PC-9 (cell line): ENCODE measurements at regions not wholly inside any gene's neighbourhood (a gene's known extent, or its start where the extent isn't known, plus 50 kb on each side); places are given as distances from the start of the nearest gene placed in this dataset.

ENCODE experiments used
- BruUV-seq: library from RNA; stranded (reverse); fragments of 400-500 nt; replicated peaks from 2 replicates; lab custom pipeline; 2021; lab: Mats Ljungman, UMichigan
- CTCF ChIA-PET: fragments of 300-600 bp; sonication (Branson Sonifier 250); formaldehyde crosslinking; loops from one replicate; lab custom pipeline; 2022; ENCODE audit warnings: antibody characterized with exemption; lab: Charles Lee
- POLR2A ChIA-PET: fragments of 300-600 bp; sonication (Branson Sonifier 250); formaldehyde crosslinking; loops from one replicate; lab custom pipeline; 2022; ENCODE audit warnings: antibody characterized with exemption; ENCODE audit not compliant: unreplicated experiment; lab: Charles Lee
- DNase-seq, 2 experiments: peaks; one replicate each; pipeline versions ENCODE4 v3.0.0 to v3.0.0-alpha.2; 2015 to 2022; ENCODE audit warnings: mixed read lengths in 1 of 2
- H2AFZ ChIP-seq: fragments of 200-600 bp; sonication (generic); 2 replicates; pipeline ENCODE4 v1.8.1; 2017; ENCODE audit warnings: antibody characterized with exemption
- H3F3A ChIP-seq: fragments of 200-600 bp; sonication (generic); 2 replicates; pipeline ENCODE4 v1.8.1; 2017; ENCODE audit warnings: antibody characterized with exemption, mild to moderate bottlenecking, low read depth; ENCODE audit not compliant: insufficient read depth
- H3K27ac ChIP-seq: fragments of 200-600 bp; sonication (generic); 2 replicates; pipeline ENCODE4 v1.6.1; 2016; ENCODE audit warnings: mixed run types
- H3K27me3 ChIP-seq: fragments of 200-600 bp; sonication (generic); 2 replicates; pipeline ENCODE4 v1.6.1; 2016; ENCODE audit warnings: low read depth, mixed run types; ENCODE audit not compliant: insufficient read depth
- H3K36me3 ChIP-seq: fragments of 200-600 bp; sonication (generic); 2 replicates; pipeline ENCODE4 v1.6.1; 2016; ENCODE audit warnings: low read depth, mixed run types
- H3K4me1 ChIP-seq: fragments of 200-600 bp; sonication (generic); replicated peaks from 2 replicates; pipeline ENCODE4 v1.6.1; 2016; ENCODE audit warnings: mixed run types; ENCODE audit not compliant: insufficient read depth
- H3K4me2 ChIP-seq: fragments of 200-600 bp; sonication (generic); 2 replicates; pipeline ENCODE4 v1.6.1; 2017; ENCODE audit warnings: mixed run types
- H3K4me3 ChIP-seq: fragments of 200-600 bp; sonication (generic); 2 replicates; pipeline ENCODE4 v1.6.1; 2016; ENCODE audit warnings: mixed run types
- H3K79me2 ChIP-seq: fragments of 200-600 bp; sonication (generic); 2 replicates; pipeline ENCODE4 v1.6.1; 2017; ENCODE audit warnings: low read depth, mixed run types
- H3K9me2 ChIP-seq: fragments of 200-600 bp; sonication (generic); 2 replicates; pipeline ENCODE4 v1.8.1; 2017; ENCODE audit warnings: mild to moderate bottlenecking; ENCODE audit not compliant: insufficient read depth
- H3K9me3 ChIP-seq: fragments of 200-600 bp; sonication (generic); 2 replicates; pipeline ENCODE4 v1.8.1; 2016; ENCODE audit warnings: low read depth; ENCODE audit not compliant: insufficient read depth
- H4K20me1 ChIP-seq: fragments of 200-600 bp; sonication (generic); 2 replicates; pipeline ENCODE4 v1.8.1; 2017; ENCODE audit not compliant: insufficient read depth
- EZH2 ChIP-seq: fragments of 200-600 bp; sonication (generic); IDR thresholded peaks from 2 replicates; pipeline ENCODE4 v1.8.0; 2017; ENCODE audit warnings: antibody characterized with exemption, low read depth
- intact Hi-C: fragments of 100-400 bp; cut with micrococcal nuclease; formaldehyde crosslinking; loops from one replicate; pipeline ENCODE4 v1.10.0; 2022; ENCODE audit not compliant: unreplicated experiment
- TF ChIP-seq, protein P1 (sequence below): fragments of 200-600 bp; sonication (generic); conservative IDR thresholded peaks from 2 replicates; pipeline ENCODE4 v1.6.1; 2017; ENCODE audit warnings: mixed run types, antibody characterized with exemption, mild to moderate bottlenecking, moderate library complexity

DNA sequence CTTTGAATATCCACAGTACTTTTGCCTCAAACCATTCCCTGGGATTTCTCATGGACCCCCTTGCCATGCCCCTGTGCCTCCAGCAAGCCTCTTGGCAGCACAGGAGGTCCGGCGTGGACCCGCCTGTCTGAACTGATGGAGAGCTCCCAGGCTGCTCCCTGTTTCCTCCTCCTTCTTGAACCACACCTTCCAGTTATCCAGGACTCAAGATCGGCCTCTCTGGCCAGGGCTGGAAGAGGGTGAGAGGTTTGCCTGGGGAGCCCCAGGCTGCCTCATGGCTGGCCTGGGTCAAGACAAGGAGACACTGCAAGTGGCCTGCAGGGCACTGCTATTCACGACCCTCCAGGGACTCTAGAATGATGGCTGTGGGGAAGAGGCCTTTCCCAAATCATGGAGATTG, 93.6 kb upstream of the WASF3 start:
- no peaks in the 10 kb centered on the region for H3F3A ChIP-seq
- intact Hi-C loops, result no loop called here
- H3K4me1 ChIP-seq, result 0 out of 2 replicates have a peak, but pooled peaks cover 5% of the 10 kb centered on the region
- H3K79me2 ChIP-seq, result no peaks in the 10 kb centered on the region
- TF ChIP-seq, protein P1, sequence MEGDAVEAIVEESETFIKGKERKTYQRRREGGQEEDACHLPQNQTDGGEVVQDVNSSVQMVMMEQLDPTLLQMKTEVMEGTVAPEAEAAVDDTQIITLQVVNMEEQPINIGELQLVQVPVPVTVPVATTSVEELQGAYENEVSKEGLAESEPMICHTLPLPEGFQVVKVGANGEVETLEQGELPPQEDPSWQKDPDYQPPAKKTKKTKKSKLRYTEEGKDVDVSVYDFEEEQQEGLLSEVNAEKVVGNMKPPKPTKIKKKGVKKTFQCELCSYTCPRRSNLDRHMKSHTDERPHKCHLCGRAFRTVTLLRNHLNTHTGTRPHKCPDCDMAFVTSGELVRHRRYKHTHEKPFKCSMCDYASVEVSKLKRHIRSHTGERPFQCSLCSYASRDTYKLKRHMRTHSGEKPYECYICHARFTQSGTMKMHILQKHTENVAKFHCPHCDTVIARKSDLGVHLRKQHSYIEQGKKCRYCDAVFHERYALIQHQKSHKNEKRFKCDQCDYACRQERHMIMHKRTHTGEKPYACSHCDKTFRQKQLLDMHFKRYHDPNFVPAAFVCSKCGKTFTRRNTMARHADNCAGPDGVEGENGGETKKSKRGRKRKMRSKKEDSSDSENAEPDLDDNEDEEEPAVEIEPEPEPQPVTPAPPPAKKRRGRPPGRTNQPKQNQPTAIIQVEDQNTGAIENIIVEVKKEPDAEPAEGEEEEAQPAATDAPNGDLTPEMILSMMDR, result no peak
- TF ChIP-seq EZH2, result no peak
- H4K20me1 ChIP-seq, result no peaks in the 10 kb centered on the region
- ChIA-PET POLR2A (no interaction called here), CTCF (no interaction called here)
- no TSS peak for BruUV-seq
- no peaks in the 10 kb centered on the region for H3K27me3 ChIP-seq
- no peak for DNase-seq
- no peaks in the 10 kb centered on the region; the same call in 1 of the 2 replicates for H3K9me3 ChIP-seq
- H2AFZ ChIP-seq, result no peak overlapping the region
- no peak overlapping the region for H3K27ac ChIP-seq
- H3K4me2 ChIP-seq, result no peak overlapping the region
- H3K9me2 ChIP-seq, result no peaks in the 10 kb centered on the region
- H3K4me3 ChIP-seq, result no peak overlapping the region
- H3K36me3 ChIP-seq, result no peaks in the 10 kb centered on the region

DNA sequence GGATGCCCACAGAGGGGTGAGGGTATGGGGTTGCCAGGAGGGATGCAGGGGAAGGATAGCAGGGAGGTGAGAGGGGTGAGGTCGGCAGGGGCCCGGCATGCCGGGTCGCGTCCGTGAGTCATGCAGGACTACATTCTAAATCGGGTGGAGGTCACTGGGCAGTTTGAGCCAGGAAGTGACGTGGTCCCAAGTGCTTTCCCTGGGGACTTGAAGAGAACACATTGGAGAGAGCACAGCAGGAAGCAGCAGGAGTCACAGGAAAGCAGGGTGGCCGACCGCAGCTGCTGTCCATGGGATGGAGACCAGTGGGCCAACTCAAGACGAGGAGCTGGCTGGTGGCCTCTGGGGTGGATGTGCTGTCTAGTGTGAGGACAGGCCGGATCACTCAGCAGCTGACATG, 92.0 kb upstream of the WASF3 start:
- CTCF ChIA-PET, result no interaction called here
- BruUV-seq, result no TSS peak

DNA sequence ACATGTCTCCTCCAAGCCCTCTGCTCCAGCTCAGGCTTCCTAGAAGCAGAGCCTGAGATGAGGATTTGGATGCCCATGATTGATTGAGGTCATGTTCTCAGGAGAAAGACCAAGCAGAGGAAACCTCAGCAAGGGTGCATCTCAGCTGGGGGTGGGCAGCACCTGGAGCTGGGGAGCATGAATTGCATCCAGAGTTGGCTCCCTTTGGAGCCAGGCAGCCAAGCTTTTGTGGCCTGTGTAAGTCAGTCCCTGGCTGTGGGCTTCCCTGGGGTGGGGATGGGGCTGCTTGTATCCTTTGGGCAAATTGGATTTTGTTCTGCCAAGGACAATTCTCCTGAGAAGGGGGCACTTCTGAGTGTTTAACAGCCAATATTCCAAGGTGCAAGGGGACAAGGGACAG, 91.5 kb upstream of the WASF3 start:
- Histone ChIP-seq H3K79me2 (no peaks in the 10 kb centered on the region), H3K27ac (no peak overlapping the region), H3K4me1 (no peaks in the 10 kb centered on the region), H2AFZ (no peak overlapping the region), H4K20me1 (no peaks in the 10 kb centered on the region), H3K4me3 (no peak overlapping the region), H3K4me2 (no peak overlapping the region), H3K27me3 (no peaks in the 10 kb centered on the region), H3F3A (no peaks in the 10 kb centered on the region), H3K9me2 (no peaks in the 10 kb centered on the region), H3K36me3 (no peaks in the 10 kb centered on the region), H3K9me3 (no peaks in the 10 kb centered on the region; the same call in 1 of the 2 replicates)
- ChIA-PET CTCF (no interaction called here), POLR2A (no interaction called here)
- TF ChIP-seq EZH2, result no peak
- TF ChIP-seq, protein P1, result no peak
- intact Hi-C loops, result no loop called here
- DNase-seq, result no peak
- BruUV-seq, result no TSS peak

More for the DNA sequence above, 92.0 kb upstream of the WASF3 start:
- Histone ChIP-seq H3K9me2 (no peaks in the 10 kb centered on the region), H3K36me3 (no peaks in the 10 kb centered on the region), H4K20me1 (no peaks in the 10 kb centered on the region), H3K4me3 (no peak overlapping the region), H3K4me2 (no peak overlapping the region), H3F3A (no peaks in the 10 kb centered on the region), H3K27me3 (no peaks in the 10 kb centered on the region), H3K27ac (no peak overlapping the region), H2AFZ (no peak overlapping the region), H3K79me2 (no peaks in the 10 kb centered on the region), H3K9me3 (no peaks in the 10 kb centered on the region; the same call in 1 of the 2 replicates), H3K4me1 (no peaks in the 10 kb centered on the region)
- POLR2A ChIA-PET, result no interaction called here
- no peak for DNase-seq
- intact Hi-C loops, result no loop called here
- TF ChIP-seq EZH2, result no peak
- TF ChIP-seq, protein P1, result no peak
